H1 (cell line): ENCODE measurements at regions not wholly inside any gene's neighbourhood (a gene's known extent, or its start where the extent isn't known, plus 50 kb on each side); places are given as distances from the start of the nearest gene placed in this dataset.

Experiments
- EP300 ChIP-seq, 2 experiments: IDR thresholded peaks; 1 replicate in 1 of 2; 2 replicates in 1 of 2; pipeline ENCODE4 v1.6.1; 2011 to 2012; ENCODE audit warnings: low read depth in 2 of 2, low read length in 2 of 2, mild to moderate bottlenecking in 2 of 2, borderline replicate concordance in 1 of 2, inconsistent platforms in 1 of 2, moderate library complexity in 1 of 2
- TAF1 ChIP-seq: IDR thresholded peaks from 2 replicates; pipeline ENCODE4 v1.6.1; 2011; ENCODE audit warnings: mild to moderate bottlenecking, low read depth, low read length
- ZNF274 ChIP-seq: IDR thresholded peaks from 2 replicates; pipeline ENCODE4 v1.7.0; 2012; ENCODE audit warnings: low read length, borderline replicate concordance; ENCODE audit errors: extremely low read depth

GRCh38 chr12:24285448-24285847, 336.0 kb upstream of the SOX5 start (continued):
- TF ChIP-seq EP300 (IDR thresholded peaks at IDR 0.05; ENCODE audit: borderline replicate concordance in 1 of 2, low read depth in 2 of 2, low read length in 2 of 2) = no peak
- TF ChIP-seq TAF1 = no peak
- TF ChIP-seq ZNF274 = no peak
